IMR-90 (cell line): ENCODE measurements at regions not wholly inside any gene's neighbourhood (a gene's known extent, or its start where the extent isn't known, plus 50 kb on each side); places are given as distances from the start of the nearest gene placed in this dataset.

Source experiments
- BHLHE40 ChIP-seq: fragments of 150-350 bp; IDR thresholded peaks from 2 replicates; pipeline ENCODE4 v1.6.1; 2016; ENCODE audit warnings: mild to moderate bottlenecking, low read depth, low read length
- CEBPB ChIP-seq: IDR thresholded peaks from 2 replicates; pipeline ENCODE4 v1.6.1; 2012; ENCODE audit warnings: low read depth, low read length, improper control_type of control experiment
- FOS ChIP-seq: fragments of 150-350 bp; IDR thresholded peaks from 2 replicates; pipeline ENCODE4 v1.6.1; 2016; ENCODE audit warnings: low read depth, low read length
- MAFK ChIP-seq: IDR thresholded peaks from 2 replicates; pipeline ENCODE4 v1.6.1; 2012; ENCODE audit warnings: low read depth, low read length, improper control_type of control experiment
- POLR2A ChIP-seq: IDR thresholded peaks from 2 replicates; pipeline ENCODE4 v1.6.1; 2012; ENCODE audit warnings: mild to moderate bottlenecking, low read depth, low read length
- RAD21 ChIP-seq: IDR thresholded peaks from 2 replicates; pipeline ENCODE4 v1.6.1; 2012; ENCODE audit warnings: low read length, improper control_type of control experiment
- RCOR1 ChIP-seq: IDR thresholded peaks from 2 replicates; pipeline ENCODE4 v1.6.1; 2012; ENCODE audit warnings: mild to moderate bottlenecking, low read length, improper control_type of control experiment; ENCODE audit not compliant: insufficient replicate concordance
- RFX5 ChIP-seq: IDR thresholded peaks from 2 replicates; pipeline ENCODE4 v1.8.0; 2012; ENCODE audit warnings: low read depth, mild to moderate bottlenecking, low read length, moderate library complexity
- SMC3 ChIP-seq: fragments of 150-350 bp; IDR thresholded peaks from 2 replicates; pipeline ENCODE4 v1.6.1; 2016; ENCODE audit warnings: low read depth, mild to moderate bottlenecking, antibody characterized with exemption, low read length, moderate library complexity
- TF ChIP-seq, protein P1 (sequence below): conservative IDR thresholded peaks from 2 replicates; pipeline ENCODE4 v1.5.1; 2012; ENCODE audit warnings: mild to moderate bottlenecking, low read depth, low read length, improper control_type of control experiment
- TF ChIP-seq, protein P2 (sequence below): fragments of 150-350 bp; IDR thresholded peaks from 2 replicates; pipeline ENCODE4 v1.6.1; 2017; ENCODE audit warnings: mild to moderate bottlenecking, antibody characterized with exemption, low read length, low read depth
- TF ChIP-seq, protein P3 (sequence below): fragments of 150-350 bp; IDR thresholded peaks from 2 replicates; pipeline ENCODE4 v1.6.1; 2016; ENCODE audit warnings: low read depth, mild to moderate bottlenecking, low read length, moderate library complexity, borderline replicate concordance

DNA sequence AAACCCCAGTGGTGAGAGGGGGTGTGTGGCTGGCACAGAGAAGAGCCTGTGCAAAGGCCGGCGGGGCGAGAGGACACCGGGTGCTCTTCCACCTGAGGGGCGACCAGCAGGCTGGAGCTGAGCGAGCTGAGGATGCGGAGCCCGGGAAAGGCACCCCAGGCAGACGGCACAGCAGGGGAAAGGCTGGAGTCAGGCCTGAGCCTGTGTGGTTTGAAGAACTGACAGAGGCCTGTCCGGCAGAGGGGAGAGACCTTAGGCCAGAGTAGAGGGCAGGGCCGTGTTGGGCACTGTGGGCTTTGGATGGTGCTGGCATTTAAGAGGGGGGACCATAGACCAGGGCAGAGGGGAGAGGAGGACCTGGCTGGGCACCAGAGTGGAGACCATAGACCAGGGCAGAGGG, 149.8 kb downstream of the RTP5 start:
- TF ChIP-seq, protein P1, sequence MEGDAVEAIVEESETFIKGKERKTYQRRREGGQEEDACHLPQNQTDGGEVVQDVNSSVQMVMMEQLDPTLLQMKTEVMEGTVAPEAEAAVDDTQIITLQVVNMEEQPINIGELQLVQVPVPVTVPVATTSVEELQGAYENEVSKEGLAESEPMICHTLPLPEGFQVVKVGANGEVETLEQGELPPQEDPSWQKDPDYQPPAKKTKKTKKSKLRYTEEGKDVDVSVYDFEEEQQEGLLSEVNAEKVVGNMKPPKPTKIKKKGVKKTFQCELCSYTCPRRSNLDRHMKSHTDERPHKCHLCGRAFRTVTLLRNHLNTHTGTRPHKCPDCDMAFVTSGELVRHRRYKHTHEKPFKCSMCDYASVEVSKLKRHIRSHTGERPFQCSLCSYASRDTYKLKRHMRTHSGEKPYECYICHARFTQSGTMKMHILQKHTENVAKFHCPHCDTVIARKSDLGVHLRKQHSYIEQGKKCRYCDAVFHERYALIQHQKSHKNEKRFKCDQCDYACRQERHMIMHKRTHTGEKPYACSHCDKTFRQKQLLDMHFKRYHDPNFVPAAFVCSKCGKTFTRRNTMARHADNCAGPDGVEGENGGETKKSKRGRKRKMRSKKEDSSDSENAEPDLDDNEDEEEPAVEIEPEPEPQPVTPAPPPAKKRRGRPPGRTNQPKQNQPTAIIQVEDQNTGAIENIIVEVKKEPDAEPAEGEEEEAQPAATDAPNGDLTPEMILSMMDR = no peak
- no peak for TF ChIP-seq POLR2A
- TF ChIP-seq RAD21 = no peak
- TF ChIP-seq SMC3 = no peak
- no peak for TF ChIP-seq BHLHE40
- TF ChIP-seq, protein P2, sequence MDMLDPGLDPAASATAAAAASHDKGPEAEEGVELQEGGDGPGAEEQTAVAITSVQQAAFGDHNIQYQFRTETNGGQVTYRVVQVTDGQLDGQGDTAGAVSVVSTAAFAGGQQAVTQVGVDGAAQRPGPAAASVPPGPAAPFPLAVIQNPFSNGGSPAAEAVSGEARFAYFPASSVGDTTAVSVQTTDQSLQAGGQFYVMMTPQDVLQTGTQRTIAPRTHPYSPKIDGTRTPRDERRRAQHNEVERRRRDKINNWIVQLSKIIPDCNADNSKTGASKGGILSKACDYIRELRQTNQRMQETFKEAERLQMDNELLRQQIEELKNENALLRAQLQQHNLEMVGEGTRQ = no peak
- no peak for TF ChIP-seq RFX5
- TF ChIP-seq FOS = no peak
- no peak for TF ChIP-seq MAFK
- TF ChIP-seq RCOR1 = no peak
- TF ChIP-seq, protein P3, sequence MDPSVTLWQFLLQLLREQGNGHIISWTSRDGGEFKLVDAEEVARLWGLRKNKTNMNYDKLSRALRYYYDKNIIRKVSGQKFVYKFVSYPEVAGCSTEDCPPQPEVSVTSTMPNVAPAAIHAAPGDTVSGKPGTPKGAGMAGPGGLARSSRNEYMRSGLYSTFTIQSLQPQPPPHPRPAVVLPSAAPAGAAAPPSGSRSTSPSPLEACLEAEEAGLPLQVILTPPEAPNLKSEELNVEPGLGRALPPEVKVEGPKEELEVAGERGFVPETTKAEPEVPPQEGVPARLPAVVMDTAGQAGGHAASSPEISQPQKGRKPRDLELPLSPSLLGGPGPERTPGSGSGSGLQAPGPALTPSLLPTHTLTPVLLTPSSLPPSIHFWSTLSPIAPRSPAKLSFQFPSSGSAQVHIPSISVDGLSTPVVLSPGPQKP = no peak
- TF ChIP-seq CEBPB = no peak
